ENCODE measurements at regions not wholly inside any gene's neighbourhood (a gene's known extent, or its start where the extent isn't known, plus 50 kb on each side); places are given as distances from the start of the nearest gene placed in this dataset.
"Not testable (repeated sequence)": the region's sequence is repeated elsewhere in the genome, so short reads cannot be mapped to it uniquely, and the experiment has no call there.

GRCh38 chr2:393711-394696 lies 106.1 kb upstream of the ALKAL2 start:
- DNase-seq: peak; percentile 76

GRCh38 chr2:392926-393280 lies 105.0 kb upstream of the ALKAL2 start:
- DNase-seq: no peak

- no peak for DNase-seq
Measured at GRCh38 chr2:392181-392925, 104.5 kb upstream of the ALKAL2 start.

GRCh38 chr2:391696-392095 lies 103.8 kb upstream of the ALKAL2 start:
- DNase-seq: no peak

- no peak for DNase-seq
Measured at GRCh38 chr2:390959-391358, 103.1 kb upstream of the ALKAL2 start.

GRCh38 chr2:389985-390384 lies 102.1 kb upstream of the ALKAL2 start:
- DNase-seq: not testable (repeated sequence)

- DNase-seq: not testable (repeated sequence)
Measured at GRCh38 chr2:388752-389151, 100.9 kb upstream of the ALKAL2 start.

GRCh38 chr2:387980-388421 lies 100.1 kb upstream of the ALKAL2 start:
- DNase-seq: no peak

- DNase-seq: no peak
Measured at GRCh38 chr2:386406-387103, 98.7 kb upstream of the ALKAL2 start.

- DNase-seq: no peak
Measured at GRCh38 chr2:385785-386184, 97.9 kb upstream of the ALKAL2 start.

- DNase-seq: no peak
Measured at GRCh38 chr2:385061-385460, 97.2 kb upstream of the ALKAL2 start.

GRCh38 chr2:383888-384287 lies 96.0 kb upstream of the ALKAL2 start:
- no peak for DNase-seq

GRCh38 chr2:383178-383577 lies 95.3 kb upstream of the ALKAL2 start:
- no peak for DNase-seq

GRCh38 chr2:382728-383022 lies 94.8 kb upstream of the ALKAL2 start:
- DNase-seq: no peak

- no peak for DNase-seq
Measured at GRCh38 chr2:381941-382727, 94.2 kb upstream of the ALKAL2 start.

- no peak for DNase-seq
Measured at GRCh38 chr2:381181-381580, 93.3 kb upstream of the ALKAL2 start.

GRCh38 chr2:380772-381171 lies 92.9 kb upstream of the ALKAL2 start:
- no peak for DNase-seq

- DNase-seq: no peak
Measured at GRCh38 chr2:380221-380620, 92.3 kb upstream of the ALKAL2 start.

- no peak for DNase-seq
Measured at GRCh38 chr2:379778-380177, 91.9 kb upstream of the ALKAL2 start.

- DNase-seq: no peak
Measured at GRCh38 chr2:378364-378763, 90.5 kb upstream of the ALKAL2 start.

- DNase-seq: no peak
Measured at GRCh38 chr2:377414-377813, 89.5 kb upstream of the ALKAL2 start.

GRCh38 chr2:375956-376307 lies 88.0 kb upstream of the ALKAL2 start:
- DNase-seq: no peak

All from central memory CD4-positive, alpha-beta T cell (primary cell).